RCC 7860 (cell line): ENCODE measurements at regions not wholly inside any gene's neighbourhood (a gene's known extent, or its start where the extent isn't known, plus 50 kb on each side); places are given as distances from the start of the nearest gene placed in this dataset.
"Not testable (repeated sequence)": the region's sequence is repeated elsewhere in the genome, so short reads cannot be mapped to it uniquely, and the experiment has no call there.

ENCODE experiments used
- DNase-seq: peaks from one replicate; pipeline ENCODE4 v3.0.0-alpha.2; 2015; ENCODE audit warnings: low spot score
- FAIRE-seq: peaks from 2 replicates; lab custom pipeline; 2012; peaks lifted over from hg19 to GRCh38; lab: Jason Lieb, UNC

DNA sequence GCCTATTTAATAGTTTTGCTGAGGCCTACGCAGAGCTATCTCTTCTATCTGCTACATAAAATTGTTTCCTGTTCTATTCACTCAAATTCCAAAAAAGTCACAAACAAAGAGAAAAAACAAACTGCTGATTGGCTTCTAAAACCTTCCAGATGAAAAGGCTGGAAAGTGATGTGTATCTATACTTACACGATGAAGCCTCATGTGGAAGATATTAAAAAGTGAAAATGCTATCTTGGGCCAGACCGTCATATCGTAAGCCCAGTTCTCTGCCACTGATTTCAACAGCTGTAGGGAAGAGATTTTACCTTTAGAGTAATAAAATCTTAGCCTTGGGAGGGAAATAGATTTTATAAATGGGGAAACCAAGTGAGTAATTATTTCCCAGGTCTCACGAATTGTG is 394.8 kb downstream of the KIF20B start:
- peak; percentile 0 for DNase-seq
- FAIRE-seq = no peak

- not testable (repeated sequence) for FAIRE-seq, DNase-seq
Measured at GRCh38 chr10:90107581-90107980, 406.2 kb downstream of the KIF20B start.

DNA sequence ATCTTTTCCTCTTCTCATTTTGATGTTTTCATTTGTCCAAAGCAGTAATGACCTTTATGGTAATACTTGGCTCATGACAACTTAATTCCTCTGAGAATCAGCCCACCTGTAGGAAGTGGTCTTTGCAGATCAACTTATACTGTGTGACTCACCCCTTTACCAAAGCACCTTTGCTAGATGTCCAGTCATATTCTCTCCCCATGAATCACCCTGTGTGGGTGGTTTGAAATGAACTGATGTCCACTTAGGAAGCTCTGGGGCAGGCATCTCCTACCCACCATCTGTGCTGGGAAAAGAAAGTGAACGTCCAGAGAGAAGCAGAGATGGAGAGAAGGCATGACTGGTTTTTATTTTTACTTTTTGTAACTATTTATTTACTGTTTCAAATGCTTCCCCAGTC is 410.3 kb downstream of the KIF20B start:
- no peak for FAIRE-seq
- no peak for DNase-seq

DNA sequence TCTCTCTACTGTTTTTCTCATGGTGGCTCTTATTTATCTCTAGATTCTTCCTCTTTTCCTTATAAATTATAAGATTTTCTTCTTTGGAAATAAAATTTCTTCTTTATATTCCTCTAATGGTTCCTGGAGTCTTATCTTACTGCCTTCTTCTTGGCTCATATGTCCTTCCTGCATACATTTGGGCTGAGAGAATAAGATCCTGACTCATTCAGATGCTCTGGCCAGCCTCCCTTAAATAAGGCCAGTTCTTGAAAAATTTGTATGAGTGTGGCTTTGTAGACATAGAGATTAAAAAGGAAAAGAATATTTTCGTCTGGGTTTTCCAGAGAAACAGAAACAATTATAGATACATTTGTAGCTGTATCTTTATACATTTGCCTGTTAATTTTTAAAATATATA is 411.3 kb downstream of the KIF20B start:
- FAIRE-seq = no peak

DNA sequence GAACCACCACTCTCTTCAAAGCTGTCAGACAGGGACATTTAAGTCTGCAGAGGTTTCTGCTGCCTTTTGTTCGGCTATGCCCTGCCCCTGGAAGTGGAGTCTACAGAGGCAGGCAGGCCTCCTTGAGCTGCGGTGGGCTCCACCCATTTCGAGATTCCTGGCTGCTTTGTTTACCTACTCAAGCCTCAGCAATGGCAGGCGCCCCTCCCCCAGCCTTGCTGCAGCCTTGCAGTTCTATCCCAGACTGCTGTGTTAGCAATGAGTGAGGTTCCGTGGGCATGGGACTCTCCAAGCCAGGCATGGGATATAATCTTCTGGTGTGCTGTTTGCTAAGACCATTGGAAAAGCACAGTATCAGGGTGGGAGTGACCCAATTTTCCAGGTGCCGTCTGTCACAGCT is 417.2 kb downstream of the KIF20B start:
- DNase-seq, FAIRE-seq: not testable (repeated sequence)

More for the DNA sequence above, 411.3 kb downstream of the KIF20B start:
- DNase-seq = no peak

DNA sequence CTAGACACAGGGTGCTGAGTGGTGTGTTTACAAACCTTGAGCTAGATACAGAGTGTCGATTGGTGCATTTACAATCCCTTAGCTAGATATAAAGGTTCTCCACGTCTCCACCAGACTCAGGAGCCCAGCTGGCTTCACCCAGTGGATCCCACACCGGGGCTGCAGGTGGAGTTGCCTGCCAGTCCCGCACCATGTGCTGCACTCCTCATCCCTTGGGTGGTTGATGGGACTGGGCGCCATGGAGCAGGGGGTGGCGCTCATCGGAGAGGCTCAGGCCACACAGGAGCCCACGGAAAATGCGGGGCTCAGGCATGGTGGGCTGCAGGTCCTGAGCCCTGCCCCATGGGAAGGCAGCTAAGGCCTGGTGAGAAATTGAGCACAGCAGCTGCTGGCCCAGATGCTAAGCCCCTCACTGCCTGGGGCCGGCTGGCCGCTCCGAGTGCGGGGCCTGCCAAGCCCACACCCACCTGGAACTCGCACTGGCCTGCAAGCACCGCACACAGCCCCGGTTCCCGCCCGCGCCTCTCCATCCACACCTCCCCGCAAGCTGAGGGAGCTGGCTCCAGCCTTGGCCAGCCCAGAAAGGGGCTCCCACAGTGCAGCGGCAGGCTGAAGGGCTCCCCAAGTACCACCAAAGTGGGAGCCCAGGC is 418.4 kb downstream of the KIF20B start:
- DNase-seq, FAIRE-seq: not testable (repeated sequence)

DNA sequence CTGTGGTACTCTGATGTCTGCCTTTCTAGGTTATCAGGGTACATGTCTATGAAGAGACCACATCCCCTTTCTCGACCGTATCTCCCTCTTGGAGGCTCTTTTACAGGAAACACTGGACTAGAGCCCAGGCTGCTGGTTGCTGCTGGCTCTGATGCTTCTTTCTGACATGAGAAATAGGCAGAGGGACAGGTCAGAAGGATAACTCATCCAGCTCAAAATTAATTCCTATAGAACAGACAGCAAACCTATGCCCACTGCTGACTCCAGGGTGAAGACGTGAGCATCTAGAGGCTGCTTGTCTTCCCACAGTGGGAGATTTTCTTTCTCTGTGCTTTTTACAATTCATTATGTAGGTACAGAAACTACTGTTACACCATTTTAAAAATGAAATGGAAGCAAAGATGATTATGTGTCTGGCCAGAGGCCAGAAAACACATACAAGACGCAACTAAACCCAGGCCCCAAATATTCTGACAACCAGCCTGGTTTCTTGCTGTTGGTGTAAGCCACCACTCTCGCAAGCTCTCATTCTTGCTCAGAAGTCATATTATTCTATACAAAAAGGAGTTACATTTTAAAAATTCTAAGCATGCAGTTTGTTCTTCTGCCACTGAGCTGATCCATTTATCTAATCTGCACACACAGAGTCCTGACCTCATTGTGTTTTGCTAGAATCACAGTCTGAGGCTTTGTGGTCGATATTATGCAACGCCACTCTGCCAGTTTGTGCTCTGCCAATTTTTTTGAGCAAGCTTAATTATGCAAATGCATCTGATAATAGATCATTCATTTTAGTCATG is 424.3 kb downstream of the KIF20B start:
- DNase-seq = no peak
- no peak for FAIRE-seq

GRCh38 chr10:90126256-90126595 is 424.8 kb downstream of the KIF20B start:
- DNase-seq (no peak), FAIRE-seq (no peak)

DNA sequence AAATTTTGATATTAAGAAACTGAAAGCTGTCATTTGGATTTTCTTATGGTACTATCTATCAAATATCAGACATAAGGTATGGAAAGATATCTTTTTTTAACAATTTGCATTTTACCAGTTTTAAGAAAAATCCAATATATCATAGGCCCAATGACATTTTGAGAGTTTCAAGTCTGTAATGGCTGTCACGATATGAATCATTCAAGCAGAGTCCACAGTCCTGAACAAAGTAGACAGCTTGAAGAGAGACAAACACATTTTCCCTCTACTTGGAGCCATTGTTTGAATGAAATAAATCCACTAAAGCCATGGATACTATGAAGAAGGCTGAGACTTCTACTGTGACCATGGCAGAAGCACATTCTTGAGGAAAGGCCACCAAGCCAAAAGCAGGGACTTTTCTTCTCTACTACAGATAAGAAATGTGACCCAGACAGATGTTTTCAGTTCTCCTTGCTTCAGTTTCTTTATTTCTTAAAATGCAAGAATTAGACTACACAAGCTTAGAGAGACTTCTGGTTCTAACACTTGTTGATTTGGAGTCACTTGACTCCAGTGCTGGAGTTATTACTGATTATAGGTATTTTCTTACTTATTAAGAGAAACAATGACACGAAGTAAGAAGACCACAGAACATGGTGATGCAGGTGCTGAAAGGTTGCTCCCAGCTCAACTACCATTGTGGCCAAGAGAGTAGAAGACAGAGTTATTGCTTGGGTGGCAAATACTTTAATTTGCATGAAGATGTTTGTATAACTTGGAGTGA is 429.1 kb downstream of the KIF20B start:
- DNase-seq (no peak), FAIRE-seq (no peak)

DNA sequence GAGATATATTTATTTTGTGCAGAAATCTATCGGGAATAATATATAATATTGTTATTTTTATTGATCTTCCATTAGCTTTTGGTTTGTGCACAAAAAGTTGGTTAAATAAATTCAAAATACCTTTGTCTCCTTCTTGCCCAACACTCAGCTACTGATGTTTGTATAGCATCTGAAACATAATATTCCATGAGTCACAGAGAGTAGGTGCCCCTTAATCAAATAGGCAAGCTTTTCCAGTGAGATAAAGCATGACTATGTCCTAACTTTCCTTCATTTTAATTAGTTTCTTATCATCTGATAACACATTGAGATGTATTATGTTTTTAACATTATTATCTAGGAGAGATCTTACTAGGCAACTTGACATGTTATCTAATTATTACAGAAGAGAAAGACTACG is 432.2 kb downstream of the KIF20B start:
- DNase-seq (no peak), FAIRE-seq (no peak)

DNA sequence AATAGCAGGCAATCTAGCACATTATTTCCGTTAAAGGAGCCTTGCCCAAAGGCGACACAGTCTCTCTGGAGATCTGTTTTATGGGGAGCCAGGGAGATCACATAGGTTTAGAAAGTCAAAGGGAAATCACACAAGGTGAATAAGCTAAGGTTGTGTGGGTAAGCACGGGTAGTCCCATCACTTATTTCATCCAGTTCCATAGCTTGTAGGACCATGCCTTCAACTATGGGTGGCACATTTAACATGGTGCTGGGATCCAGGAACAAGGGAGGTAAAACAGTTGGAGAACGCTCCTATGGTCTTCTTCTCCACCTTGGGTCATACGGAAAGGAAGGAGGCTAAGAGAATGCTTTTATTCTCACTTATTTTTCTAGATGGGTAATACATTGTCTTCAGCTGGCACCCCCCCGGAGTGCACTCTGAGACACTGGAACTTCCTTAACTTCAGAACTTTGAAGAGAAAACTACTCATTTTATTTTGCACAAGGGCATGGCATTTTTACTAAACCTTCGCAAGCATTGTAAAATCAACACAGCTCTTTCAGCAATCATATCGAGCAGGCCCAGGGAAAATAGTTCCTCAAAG is 435.4 kb downstream of the KIF20B start:
- no peak for FAIRE-seq
- no peak for DNase-seq

GRCh38 chr10:90138844-90139243 is 437.5 kb downstream of the KIF20B start:
- FAIRE-seq = no peak
- no peak for DNase-seq

- no peak for DNase-seq
- no peak for FAIRE-seq
Measured at GRCh38 chr10:90141791-90142190, 440.4 kb downstream of the KIF20B start.

- no peak for FAIRE-seq
- DNase-seq = no peak
Measured at GRCh38 chr10:90143937-90144336, 442.5 kb downstream of the KIF20B start.

DNA sequence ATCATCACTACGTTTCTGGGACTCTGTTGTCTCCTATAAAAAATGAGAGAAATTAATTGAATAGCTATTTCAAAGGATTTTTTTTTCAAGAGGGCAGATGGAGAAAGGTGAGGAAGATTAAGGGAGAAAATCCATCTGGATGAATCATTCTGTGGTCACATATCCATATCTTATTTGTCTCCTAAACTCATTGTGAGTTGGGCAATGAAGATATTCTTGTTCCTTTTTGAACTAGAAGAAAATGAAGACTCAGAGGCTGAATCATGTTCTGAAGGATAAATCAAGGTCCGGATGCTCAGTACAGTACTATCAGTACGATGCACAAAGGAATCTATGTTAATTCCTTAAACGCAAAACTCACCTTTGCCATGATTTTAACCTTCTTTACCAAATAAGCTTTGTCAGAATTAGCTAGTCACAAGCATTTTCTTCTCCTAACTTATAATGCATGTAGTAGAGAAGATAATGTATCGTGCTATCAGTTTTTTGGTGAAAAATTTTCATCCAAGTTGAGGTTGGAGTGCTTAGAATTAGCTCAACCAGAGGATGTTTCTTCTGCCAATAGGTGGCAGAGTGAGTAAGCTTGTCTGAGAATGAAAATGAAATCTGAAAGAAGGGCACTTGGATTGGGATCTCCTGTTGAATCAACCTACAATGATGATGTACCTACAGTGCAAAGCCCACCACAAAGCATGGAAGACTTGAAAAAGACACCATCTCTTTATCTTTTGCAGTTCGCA is 446.9 kb downstream of the KIF20B start:
- DNase-seq = peak; percentile 27
- FAIRE-seq = peak; percentile 31

GRCh38 chr10:90149563-90149962 is 448.2 kb downstream of the KIF20B start:
- DNase-seq (no peak), FAIRE-seq (no peak)

- no peak for FAIRE-seq
- DNase-seq = no peak
Measured at GRCh38 chr10:90162271-90162853, 461.0 kb downstream of the KIF20B start.

- FAIRE-seq = no peak
- DNase-seq = no peak
Measured at GRCh38 chr10:90167174-90168064, 466.0 kb downstream of the KIF20B start.

GRCh38 chr10:90168244-90168643 is 466.9 kb downstream of the KIF20B start:
- FAIRE-seq (no peak), DNase-seq (no peak)
